ENCODE measurements at regions not wholly inside any gene's neighbourhood (a gene's known extent, or its start where the extent isn't known, plus 50 kb on each side); places are given as distances from the start of the nearest gene placed in this dataset.
"Not testable (repeated sequence)": the region's sequence is repeated elsewhere in the genome, so short reads cannot be mapped to it uniquely, and the experiment has no call there.

- TF ChIP-seq, protein P1, sequence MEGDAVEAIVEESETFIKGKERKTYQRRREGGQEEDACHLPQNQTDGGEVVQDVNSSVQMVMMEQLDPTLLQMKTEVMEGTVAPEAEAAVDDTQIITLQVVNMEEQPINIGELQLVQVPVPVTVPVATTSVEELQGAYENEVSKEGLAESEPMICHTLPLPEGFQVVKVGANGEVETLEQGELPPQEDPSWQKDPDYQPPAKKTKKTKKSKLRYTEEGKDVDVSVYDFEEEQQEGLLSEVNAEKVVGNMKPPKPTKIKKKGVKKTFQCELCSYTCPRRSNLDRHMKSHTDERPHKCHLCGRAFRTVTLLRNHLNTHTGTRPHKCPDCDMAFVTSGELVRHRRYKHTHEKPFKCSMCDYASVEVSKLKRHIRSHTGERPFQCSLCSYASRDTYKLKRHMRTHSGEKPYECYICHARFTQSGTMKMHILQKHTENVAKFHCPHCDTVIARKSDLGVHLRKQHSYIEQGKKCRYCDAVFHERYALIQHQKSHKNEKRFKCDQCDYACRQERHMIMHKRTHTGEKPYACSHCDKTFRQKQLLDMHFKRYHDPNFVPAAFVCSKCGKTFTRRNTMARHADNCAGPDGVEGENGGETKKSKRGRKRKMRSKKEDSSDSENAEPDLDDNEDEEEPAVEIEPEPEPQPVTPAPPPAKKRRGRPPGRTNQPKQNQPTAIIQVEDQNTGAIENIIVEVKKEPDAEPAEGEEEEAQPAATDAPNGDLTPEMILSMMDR (conservative IDR thresholded peaks at IDR 0.05; ENCODE audit: low read length): not testable (repeated sequence)
- TF ChIP-seq EZH2phosphoT487 (IDR thresholded peaks at IDR 0.05; ENCODE audit: borderline replicate concordance): not testable (repeated sequence)
Observed at GRCh38 chr18:15004270-15004973, 256.4 kb downstream of the ANKRD30B start.

Data from Loucy (cell line).